ENCODE measurements at regions not wholly inside any gene's neighbourhood (a gene's known extent, or its start where the extent isn't known, plus 50 kb on each side); places are given as distances from the start of the nearest gene placed in this dataset.
"Not testable (repeated sequence)": the region's sequence is repeated elsewhere in the genome, so short reads cannot be mapped to it uniquely, and the experiment has no call there.

DNA sequence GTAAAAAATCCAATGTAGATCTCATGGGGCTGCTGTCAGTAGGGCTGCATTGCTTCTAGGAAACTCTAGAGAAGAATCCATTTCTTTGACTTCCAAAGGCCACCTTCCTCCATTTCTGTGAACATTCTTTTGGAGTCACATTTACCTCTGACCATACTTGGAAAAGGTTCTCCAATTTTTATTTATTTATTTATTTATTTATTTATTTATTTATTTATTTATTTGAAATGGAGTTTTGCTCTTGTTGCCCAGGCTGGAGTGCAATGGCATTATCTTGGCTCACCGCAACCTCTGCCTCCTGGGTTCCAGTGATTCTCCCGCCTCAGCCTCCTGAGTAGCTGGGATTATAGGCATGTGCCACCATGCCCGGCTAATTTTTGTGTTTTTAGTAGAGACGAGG, 208.7 kb upstream of the GAP43 start:
- TF ChIP-seq CTCF, POLR2A, POLR2AphosphoS5 (IDR thresholded peaks at IDR 0.05): not testable (repeated sequence)
